Left renal pelvis (tissue), 4 donors: ENCODE measurements at regions not wholly inside any gene's neighbourhood (a gene's known extent, or its start where the extent isn't known, plus 50 kb on each side); places are given as distances from the start of the nearest gene placed in this dataset.

Experiments used
- DNase-seq, 4 donors: peaks; one replicate each; pipeline ENCODE4 v3.0.0-alpha.2; 2013; ENCODE audit warnings: low read depth in 4 of 4, low spot score in 3 of 4

DNA sequence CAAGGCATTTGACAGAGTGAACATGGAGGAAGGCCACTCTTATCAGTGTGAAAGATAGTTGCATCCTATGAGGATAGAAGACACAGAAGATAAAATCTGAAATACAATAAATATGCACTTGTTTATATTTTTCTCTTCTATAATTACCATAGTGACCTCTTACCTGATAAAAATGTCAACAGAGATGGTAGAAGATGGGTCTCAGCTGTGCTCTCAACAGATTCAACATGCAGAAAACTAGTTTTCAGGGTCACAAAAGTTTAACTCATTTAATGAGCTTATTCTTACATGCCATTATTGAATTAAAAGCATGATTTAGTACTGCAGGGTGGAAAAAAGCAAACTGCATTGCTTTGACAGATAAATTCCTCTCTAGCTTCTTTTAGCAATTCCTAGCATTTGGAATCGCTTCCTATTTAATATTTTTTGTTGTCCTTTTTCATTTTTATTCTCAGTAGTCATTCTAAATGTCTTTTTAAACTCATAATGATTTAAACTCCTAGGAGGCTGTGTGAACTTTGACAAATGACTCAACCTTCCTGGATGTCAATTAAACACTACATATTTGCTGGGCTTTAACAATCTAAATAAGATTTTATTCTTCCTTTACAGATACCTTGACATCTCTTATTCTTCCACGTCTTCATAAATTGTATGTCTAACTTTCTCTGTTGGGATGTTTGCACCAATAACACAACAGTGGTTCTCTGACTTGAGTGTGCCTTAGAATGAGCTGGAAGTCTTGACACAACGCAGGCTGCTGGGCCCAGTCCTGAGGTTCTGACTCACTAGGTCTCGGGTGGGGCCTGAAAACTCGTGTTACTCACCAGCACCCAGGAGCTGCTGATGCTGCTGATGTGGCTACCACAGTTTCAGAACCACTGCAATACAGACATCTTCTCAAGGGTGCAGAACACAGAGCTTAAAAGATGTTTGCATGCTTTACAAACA is 565.5 kb upstream of the IGFBP3 start:
- DNase-seq = no peak

GRCh38 chr7:46485481-46486065 is 564.5 kb upstream of the IGFBP3 start:
- no peak for DNase-seq

GRCh38 chr7:46484906-46485305 is 563.8 kb upstream of the IGFBP3 start:
- DNase-seq = no peak

- DNase-seq = no peak
These were observed 559.5 kb upstream of the IGFBP3 start for GRCh38 chr7:46480619-46481018.

DNA sequence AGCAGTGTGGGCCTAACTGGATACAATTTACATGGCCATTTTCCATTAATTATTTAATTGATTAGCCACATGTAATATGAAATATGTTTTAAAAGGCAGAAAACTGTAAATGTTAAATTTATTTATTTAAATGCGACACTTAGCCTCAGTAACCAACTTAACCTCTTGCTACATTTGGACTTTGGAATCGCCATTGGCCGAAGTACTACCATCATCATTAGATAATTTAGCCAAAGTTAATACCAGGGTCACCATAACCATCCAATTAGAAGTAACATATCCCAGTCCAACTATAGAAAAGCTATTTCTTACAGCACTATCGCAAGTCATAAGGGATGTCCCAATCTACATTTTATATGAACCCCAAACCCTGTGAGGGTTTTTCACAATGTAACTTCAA is 558.6 kb upstream of the IGFBP3 start:
- no peak for DNase-seq

DNA sequence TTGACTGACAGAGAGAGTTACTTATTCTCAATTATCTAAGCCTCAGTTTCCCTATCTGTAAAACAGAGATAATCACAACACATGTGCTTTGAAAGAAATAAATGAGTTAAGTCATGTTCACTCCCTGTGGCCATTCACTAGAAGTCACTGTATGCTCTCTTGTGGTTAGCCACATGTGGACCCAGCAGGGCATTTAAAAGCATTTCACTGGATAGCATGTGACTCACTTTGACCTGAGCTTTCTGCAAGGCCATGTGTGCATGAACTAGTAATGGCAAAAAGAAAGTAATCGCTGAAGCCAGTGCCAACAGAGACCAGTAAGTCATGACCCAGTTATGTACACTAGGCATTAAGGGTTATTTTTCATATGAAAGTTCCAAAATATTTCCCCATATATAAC is 557.0 kb upstream of the IGFBP3 start:
- DNase-seq = no peak

GRCh38 chr7:46468753-46469356 is 547.8 kb upstream of the IGFBP3 start:
- no peak for DNase-seq

GRCh38 chr7:46463170-46463569 is 542.1 kb upstream of the IGFBP3 start:
- DNase-seq = no peak

- DNase-seq = no peak
These were observed 540.3 kb upstream of the IGFBP3 start for GRCh38 chr7:46461334-46461777.

DNA sequence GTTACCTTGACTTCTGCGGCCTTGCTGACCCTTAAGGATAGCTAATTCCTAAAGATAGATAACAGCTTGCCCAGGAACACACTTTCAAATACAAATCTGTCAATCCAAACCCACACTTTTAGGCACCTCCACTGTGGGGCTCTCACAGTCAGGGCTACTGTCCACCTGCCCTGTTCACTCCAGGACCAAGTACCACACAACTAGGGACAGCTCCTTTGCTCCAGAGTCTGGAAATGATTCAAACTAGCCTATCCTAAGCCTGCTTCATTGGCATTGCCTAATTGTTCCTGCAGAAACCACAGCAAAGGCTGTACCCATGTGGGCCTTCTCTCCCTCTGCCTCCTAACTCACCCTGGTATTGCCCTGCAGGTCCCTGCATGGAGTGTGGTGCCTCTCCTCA is 538.9 kb upstream of the IGFBP3 start:
- DNase-seq = no peak

- DNase-seq = no peak
These were observed 533.7 kb upstream of the IGFBP3 start for GRCh38 chr7:46454816-46455215.

- DNase-seq = no peak
These were observed 531.6 kb upstream of the IGFBP3 start for GRCh38 chr7:46452561-46453135.

GRCh38 chr7:46451846-46452245 is 530.8 kb upstream of the IGFBP3 start:
- no peak for DNase-seq

GRCh38 chr7:46450886-46451285 is 529.8 kb upstream of the IGFBP3 start:
- DNase-seq = no peak

DNA sequence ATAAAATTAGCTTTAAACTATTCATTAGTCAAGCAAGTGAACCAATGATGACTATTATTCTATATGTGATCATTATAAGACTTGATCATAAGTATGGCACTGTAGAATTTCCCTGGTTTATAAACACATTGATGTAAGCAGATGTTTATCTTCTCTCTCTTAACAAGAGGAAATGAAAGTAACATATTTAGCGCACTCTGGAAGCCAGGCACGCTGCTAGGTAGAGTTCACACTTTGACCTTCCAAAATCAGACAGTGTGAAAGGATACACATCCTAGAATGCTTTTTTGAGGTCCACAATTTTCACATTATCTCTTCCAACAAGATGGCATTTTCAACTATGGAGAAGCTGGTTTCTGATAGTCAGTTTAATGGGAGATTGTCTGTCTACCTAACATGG is 529.4 kb upstream of the IGFBP3 start:
- DNase-seq = no peak

DNA sequence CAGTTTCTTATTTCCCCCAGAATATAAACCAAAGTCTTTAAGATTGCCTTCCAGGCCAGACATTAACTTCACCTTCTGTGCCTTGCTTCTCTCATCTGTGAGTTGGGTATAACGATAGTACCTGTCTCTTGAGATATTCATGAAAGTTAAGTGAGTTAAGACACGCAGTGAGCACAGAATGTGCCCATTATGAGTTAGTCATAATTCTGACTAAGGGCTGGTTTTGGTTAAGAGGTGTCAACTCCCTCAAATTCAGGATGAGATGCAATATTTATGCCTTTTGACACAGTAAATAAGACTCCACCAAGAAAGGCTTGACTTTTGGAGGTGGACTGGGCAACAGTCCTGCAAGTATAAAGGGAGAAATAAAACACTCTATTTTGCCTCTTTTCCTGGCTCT is 528.7 kb upstream of the IGFBP3 start:
- DNase-seq = no peak

DNA sequence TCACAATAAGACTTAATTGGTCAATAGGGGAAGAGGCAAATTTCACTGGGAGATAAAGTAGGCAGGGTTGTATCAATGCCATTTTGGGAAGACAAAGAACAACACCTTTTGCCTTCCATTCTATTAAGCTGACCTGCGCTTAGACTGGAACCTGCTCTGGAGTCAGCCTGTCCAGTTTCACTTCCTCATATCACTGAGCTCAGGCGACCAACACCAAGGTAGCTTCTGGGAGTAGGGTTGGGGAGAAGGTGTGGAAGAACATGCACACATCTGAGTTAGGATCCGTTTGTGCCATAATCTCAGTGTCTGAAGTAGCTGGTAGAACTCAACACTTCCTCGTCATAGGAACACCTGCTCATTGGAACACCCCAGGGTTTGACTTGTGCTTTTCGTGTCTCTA is 527.4 kb upstream of the IGFBP3 start:
- DNase-seq = no peak

GRCh38 chr7:46446151-46446550 is 525.1 kb upstream of the IGFBP3 start:
- no peak for DNase-seq

- DNase-seq = no peak
These were observed 523.2 kb upstream of the IGFBP3 start for GRCh38 chr7:46444256-46444655.

DNA sequence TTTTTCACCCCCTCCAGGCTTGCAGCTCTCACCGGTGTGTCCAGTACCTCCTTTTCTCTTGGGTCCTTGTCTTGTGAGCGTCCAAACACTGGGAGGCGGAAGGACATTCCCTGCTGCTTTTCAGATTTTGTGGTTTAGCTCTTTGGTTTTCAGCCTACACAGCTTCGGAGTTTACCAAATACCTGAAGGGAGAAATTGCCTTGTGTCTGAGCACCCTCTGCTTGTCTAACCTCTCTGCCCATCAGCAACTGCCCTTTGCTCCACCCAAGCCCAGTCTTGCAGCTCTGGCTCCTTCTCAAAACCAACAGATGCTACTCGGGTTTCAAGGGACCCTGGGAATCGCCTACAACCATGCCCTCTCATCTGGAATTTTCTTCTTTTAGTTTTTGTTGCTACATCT is 519.1 kb upstream of the IGFBP3 start:
- no peak for DNase-seq

DNA sequence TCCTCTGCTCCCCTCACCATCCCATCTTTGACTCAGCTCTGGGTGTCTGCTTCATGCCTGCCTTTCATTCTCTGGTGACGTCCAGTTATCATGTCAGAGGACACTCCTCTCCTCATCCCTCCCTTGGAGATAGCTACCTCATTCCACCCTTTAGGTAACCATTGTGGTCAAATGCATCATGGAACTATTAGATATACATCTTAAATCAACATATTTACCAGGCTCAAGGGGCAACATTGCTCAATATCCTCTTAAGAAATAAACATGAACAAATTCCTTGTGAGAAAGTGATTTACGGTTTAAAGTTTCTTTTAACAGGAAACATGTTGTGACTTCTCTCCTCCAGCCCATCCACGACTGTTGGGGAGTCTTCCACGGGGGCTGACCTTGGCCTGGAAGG is 511.6 kb upstream of the IGFBP3 start:
- no peak for DNase-seq
